A549 (cell line): ENCODE measurements at regions not wholly inside any gene's neighbourhood (a gene's known extent, or its start where the extent isn't known, plus 50 kb on each side); places are given as distances from the start of the nearest gene placed in this dataset.

Source experiments
- ATAC-seq, 2 experiments: fragments of 200-7000 bp in 1 of 2; fragments of >200 bp in 1 of 2; cut with Nextera tagmentation in 1 of 2; cut with Tn5 transposase in 1 of 2; 3 replicates each; pipeline versions ENCODE4 v1.8.0 to v1.9.1; 2018 to 2020; ENCODE audit warnings: mild to moderate bottlenecking in 1 of 2, moderate library complexity in 1 of 2
- CTCF ChIA-PET: fragments of 300-600 bp; sonication (Branson Sonifier 250); formaldehyde crosslinking; extraction: SDS; loops from one replicate; lab custom pipeline; 2021; ENCODE audit warnings: antibody characterized with exemption, inconsistent platforms; lab: Yijun Ruan, JAX
- POLR2A ChIA-PET: fragments of 350-600 bp; formaldehyde crosslinking; extraction: SDS; loops from one replicate; lab custom pipeline; 2021; ENCODE audit warnings: antibody characterized with exemption, inconsistent platforms; lab: Yijun Ruan, JAX
- DNase-seq, 2 experiments: peaks; one replicate each; pipeline versions ENCODE4 v3.0.0 to v3.0.0-alpha.2; 2011 to 2016; ENCODE audit warnings: low read depth in 1 of 2, low spot score in 1 of 2
- FAIRE-seq: peaks from 2 replicates; lab custom pipeline; 2011; peaks lifted over from hg19 to GRCh38; lab: Jason Lieb, UNC
- H3K27ac ChIP-seq, 2 experiments: fragments of >200 bp; sonication (Bioruptor Twin); formaldehyde crosslinking; 3 replicates each; pipeline ENCODE4 v1.5.1; 2016 to 2017
- H3K4me1 ChIP-seq: fragments of >200 bp; sonication (Bioruptor Twin); formaldehyde crosslinking; 3 replicates; pipeline ENCODE4 v1.6.1; 2016
- H3K4me2 ChIP-seq: fragments of >200 bp; sonication (Bioruptor Twin); formaldehyde crosslinking; 3 replicates; pipeline ENCODE4 v1.6.1; 2016
- H3K4me3 ChIP-seq: fragments of >200 bp; sonication (Bioruptor Twin); formaldehyde crosslinking; 3 replicates; pipeline ENCODE4 v1.5.1; 2016
- H3K9me3 ChIP-seq: fragments of >200 bp; sonication (Bioruptor Twin); formaldehyde crosslinking; 3 replicates; pipeline ENCODE4 v1.6.1; 2016
- CBX2 ChIP-seq: fragments of 200-600 bp; sonication (generic); IDR thresholded peaks from 2 replicates; pipeline ENCODE4 v1.6.1; 2016; ENCODE audit warnings: low read depth, mild to moderate bottlenecking, borderline replicate concordance
- CEBPB ChIP-seq, 2 experiments: fragments of >200 bp in 1 of 2; sonication (Bioruptor Twin) in 1 of 2; formaldehyde crosslinking in 1 of 2; IDR thresholded peaks; 2 replicates each; pipeline ENCODE4 v1.6.1; 2012 to 2016
- CHD4 ChIP-seq: fragments of 200-600 bp; sonication (generic); IDR thresholded peaks from 2 replicates; pipeline ENCODE4 v1.6.1; 2016; ENCODE audit warnings: antibody characterized with exemption, mild to moderate bottlenecking, borderline replicate concordance
- EHF ChIP-seq: fragments of 250-450 bp; sonication (Bioruptor Pico); IDR thresholded peaks from 2 replicates; pipeline ENCODE4 v1.5.0; 2020; ENCODE audit warnings: mild to moderate bottlenecking
- EHMT2 ChIP-seq: fragments of 200-600 bp; sonication (generic); IDR thresholded peaks from 2 replicates; pipeline ENCODE4 v1.6.1; 2016; ENCODE audit warnings: antibody characterized with exemption, low read depth, mild to moderate bottlenecking, moderate library complexity
- FOSL2 ChIP-seq, 2 experiments: fragments of 450-650 bp in 1 of 2; fragments of >200 bp in 1 of 2; sonication (Bioruptor Twin) in 1 of 2; formaldehyde crosslinking; IDR thresholded peaks; 2 replicates each; pipeline versions ENCODE4 v1.5.0 to v1.6.1; 2016 to 2020; ENCODE audit warnings: mild to moderate bottlenecking in 1 of 2, moderate library complexity in 1 of 2
- FOXS1 ChIP-seq: fragments of 250-450 bp; sonication (Bioruptor Pico); IDR thresholded peaks from 2 replicates; pipeline ENCODE4 v1.5.0; 2020; ENCODE audit warnings: mild to moderate bottlenecking, moderate library complexity
- HOXB13 ChIP-seq: fragments of 250-450 bp; sonication (Bioruptor Pico); IDR thresholded peaks from 2 replicates; pipeline ENCODE4 v1.5.0; 2020; ENCODE audit warnings: low read depth, mild to moderate bottlenecking, moderate library complexity
- HOXB5 ChIP-seq: fragments of 250-450 bp; sonication (Bioruptor Pico); IDR thresholded peaks from 2 replicates; pipeline ENCODE4 v1.5.0; 2020; ENCODE audit warnings: mild to moderate bottlenecking, moderate library complexity
- JUNB ChIP-seq: fragments of >200 bp; sonication (Bioruptor Twin); formaldehyde crosslinking; IDR thresholded peaks from 2 replicates; pipeline ENCODE4 v1.6.1; 2016
- KDM5A ChIP-seq: fragments of 200-600 bp; sonication (generic); IDR thresholded peaks from 2 replicates; pipeline ENCODE4 v1.6.1; 2016; ENCODE audit warnings: antibody characterized with exemption, mild to moderate bottlenecking
- MAFK ChIP-seq: fragments of 450-650 bp; IDR thresholded peaks from 2 replicates; pipeline ENCODE4 v1.6.1; 2014; ENCODE audit not compliant: partially characterized antibody
- NFE2L2 ChIP-seq: fragments of 150-350 bp; conservative IDR thresholded peaks from 2 replicates; pipeline ENCODE4 v1.6.1; 2014; ENCODE audit warnings: low read length
- POLR2A ChIP-seq: IDR thresholded peaks from 2 replicates; pipeline ENCODE4 v1.6.1; 2012; ENCODE audit warnings: mild to moderate bottlenecking, low read length
- RAD21 ChIP-seq, 2 experiments: fragments of >200 bp in 1 of 2; sonication (Bioruptor Twin) in 1 of 2; formaldehyde crosslinking in 1 of 2; IDR thresholded peaks in 1 of 2; conservative IDR thresholded peaks in 1 of 2; 2 replicates in 1 of 2; 3 replicates in 1 of 2; pipeline ENCODE4 v1.6.1; 2012 to 2018; ENCODE audit warnings: inconsistent platforms in 1 of 2
- RFX5 ChIP-seq: fragments of 450-650 bp; IDR thresholded peaks from 2 replicates; pipeline ENCODE4 v1.7.1; 2014; ENCODE audit warnings: antibody characterized with exemption, mild to moderate bottlenecking, moderate library complexity
- RNF2 ChIP-seq: fragments of 200-600 bp; sonication (generic); IDR thresholded peaks from 2 replicates; pipeline ENCODE4 v1.6.1; 2016; ENCODE audit warnings: low read depth, mild to moderate bottlenecking, antibody characterized with exemption, moderate library complexity, borderline replicate concordance
- SREBF2 ChIP-seq: fragments of 450-650 bp; IDR thresholded peaks from 2 replicates; pipeline ENCODE4 v1.6.1; 2014; ENCODE audit warnings: mild to moderate bottlenecking, moderate library complexity
- TFCP2L1 ChIP-seq: fragments of 250-450 bp; sonication (Bioruptor Pico); IDR thresholded peaks from 2 replicates; pipeline ENCODE4 v1.5.0; 2021; ENCODE audit warnings: mild to moderate bottlenecking
- TP53 ChIP-seq: fragments of 250-450 bp; sonication (Bioruptor Pico); IDR thresholded peaks from 2 replicates; pipeline ENCODE4 v1.5.0; 2021; ENCODE audit warnings: mild to moderate bottlenecking, moderate library complexity
- ZC3H11A ChIP-seq: fragments of 450-650 bp; IDR thresholded peaks from 2 replicates; pipeline ENCODE4 v1.6.1; 2014; ENCODE audit warnings: antibody characterized with exemption, mild to moderate bottlenecking
- ZFP36 ChIP-seq: fragments of 450-650 bp; IDR thresholded peaks from 2 replicates; pipeline ENCODE4 v1.6.1; 2014; ENCODE audit warnings: borderline replicate concordance; ENCODE audit not compliant: partially characterized antibody
- WGBS: methylation state at CpG from one replicate; pipeline ENCODE4 v1.1.6; 2017; ENCODE audit errors: missing lambda C conversion rate; 5-methylcytosine and 5-hydroxymethylcytosine counted together
- TF ChIP-seq, protein P1 (sequence below): fragments of 250-450 bp; sonication (Bioruptor Pico); IDR thresholded peaks from 2 replicates; pipeline ENCODE4 v1.5.0; 2021; ENCODE audit warnings: mild to moderate bottlenecking, moderate library complexity, borderline replicate concordance
- TF ChIP-seq, protein P2 (sequence below): fragments of >200 bp; sonication (Bioruptor Twin); formaldehyde crosslinking; IDR thresholded peaks from 3 replicates; pipeline ENCODE4 v1.6.1; 2016

DNA sequence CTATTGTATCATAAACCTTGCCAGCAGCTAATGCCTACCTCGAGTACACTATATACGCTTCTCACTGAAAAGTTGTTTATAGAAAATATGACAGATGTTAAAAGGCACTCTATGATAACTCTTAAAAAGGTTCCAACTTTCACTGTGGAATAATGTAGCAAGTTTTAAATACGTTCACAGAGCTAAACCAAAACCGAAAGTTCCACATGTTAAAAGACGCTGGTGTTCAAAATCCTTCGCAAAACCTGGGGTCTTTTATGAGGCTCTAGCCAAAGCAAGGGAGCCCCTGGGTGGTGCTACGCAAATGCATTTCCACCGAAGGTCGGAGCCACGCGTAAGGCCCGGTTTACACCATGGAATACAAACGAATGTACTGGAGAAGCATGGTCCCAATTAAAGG lies 103.7 kb upstream of the TENM3 start:
- Histone ChIP-seq H3K9me3 (no peaks in the 10 kb centered on the region), H3K4me2 (peak overlapping the region; percentile 45), H3K4me3 (no peak overlapping the region), H3K4me1 (no peaks in the 10 kb centered on the region), H3K27ac (no peak overlapping the region)
- ATAC-seq (no peak), FAIRE-seq (no peak), DNase-seq (no peak)
- ChIA-PET CTCF (no interaction called here), POLR2A (no interaction called here)
- 36% methylated on average over 13 of the region's 13 CpGs for WGBS
- no peak for TF ChIP-seq POLR2A
- no peak for TF ChIP-seq NFE2L2
- no peak for TF ChIP-seq FOXS1
- no peak for TF ChIP-seq ZC3H11A
- no peak for TF ChIP-seq JUNB

DNA sequence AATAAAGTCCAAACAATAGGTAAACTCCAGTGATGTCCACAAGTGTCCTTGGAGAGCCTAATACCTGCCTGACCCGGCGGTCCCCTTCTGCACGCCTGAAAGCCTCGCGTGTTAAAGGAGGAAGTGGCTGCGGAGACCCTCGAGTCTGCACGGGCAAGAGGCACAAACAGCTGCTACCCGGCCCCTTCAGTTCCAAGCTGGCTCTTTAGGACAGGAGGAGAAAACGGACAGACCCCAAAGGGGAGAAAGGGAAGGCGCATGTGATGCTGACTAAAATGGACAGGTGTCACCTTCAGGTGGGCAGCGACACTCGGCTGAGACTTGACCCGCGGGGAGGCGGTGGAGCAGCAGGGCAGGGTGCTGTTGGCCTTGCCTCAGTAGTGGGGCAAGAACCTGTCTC lies 102.7 kb upstream of the TENM3 start:
- no peak for DNase-seq
- no peak for FAIRE-seq
- Histone ChIP-seq H3K4me3 (no peak overlapping the region), H3K4me2 (no peak overlapping the region), H3K9me3 (no peaks in the 10 kb centered on the region), H3K4me1 (no peaks in the 10 kb centered on the region), H3K27ac (no peak overlapping the region)
- CTCF ChIA-PET, result no interaction called here
- WGBS, result 80% methylated on average over 15 of the region's 16 CpGs
- no peak for ATAC-seq
- TF ChIP-seq ZFP36, result no peak
- TF ChIP-seq EHMT2, result no peak
- no peak for TF ChIP-seq TFCP2L1 (CRISPR knock-in tag)
- TF ChIP-seq HOXB5 (CRISPR knock-in tag), result no peak
- no peak for TF ChIP-seq CEBPB (IDR thresholded peaks at IDR 0.05)
- no peak for TF ChIP-seq MAFK
- TF ChIP-seq CBX2, result no peak
- TF ChIP-seq, protein P1, sequence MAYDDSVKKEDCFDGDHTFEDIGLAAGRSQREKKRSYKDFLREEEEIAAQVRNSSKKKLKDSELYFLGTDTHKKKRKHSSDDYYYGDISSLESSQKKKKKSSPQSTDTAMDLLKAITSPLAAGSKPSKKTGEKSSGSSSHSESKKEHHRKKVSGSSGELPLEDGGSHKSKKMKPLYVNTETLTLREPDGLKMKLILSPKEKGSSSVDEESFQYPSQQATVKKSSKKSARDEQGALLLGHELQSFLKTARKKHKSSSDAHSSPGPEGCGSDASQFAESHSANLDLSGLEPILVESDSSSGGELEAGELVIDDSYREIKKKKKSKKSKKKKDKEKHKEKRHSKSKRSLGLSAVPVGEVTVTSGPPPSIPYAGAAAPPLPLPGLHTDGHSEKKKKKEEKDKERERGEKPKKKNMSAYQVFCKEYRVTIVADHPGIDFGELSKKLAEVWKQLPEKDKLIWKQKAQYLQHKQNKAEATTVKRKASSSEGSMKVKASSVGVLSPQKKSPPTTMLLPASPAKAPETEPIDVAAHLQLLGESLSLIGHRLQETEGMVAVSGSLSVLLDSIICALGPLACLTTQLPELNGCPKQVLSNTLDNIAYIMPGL (CRISPR knock-in tag), result no peak
- TF ChIP-seq RNF2, result no peak
- no peak for TF ChIP-seq RFX5
- TF ChIP-seq HOXB13 (CRISPR knock-in tag), result no peak
- TF ChIP-seq FOSL2 (IDR thresholded peaks at IDR 0.05), result no peak
- TF ChIP-seq FOSL2 (CRISPR knock-in tag; IDR thresholded peaks at IDR 0.05), result no peak
- TF ChIP-seq JUNB, result no peak
- no peak for TF ChIP-seq KDM5A
- no peak for TF ChIP-seq RAD21 (conservative IDR thresholded peaks at IDR 0.05 in 1 of 2, IDR thresholded peaks at IDR 0.05 in 1 of 2)
- TF ChIP-seq SREBF2, result no peak
- POLR2A ChIA-PET, result no interaction called here

DNA sequence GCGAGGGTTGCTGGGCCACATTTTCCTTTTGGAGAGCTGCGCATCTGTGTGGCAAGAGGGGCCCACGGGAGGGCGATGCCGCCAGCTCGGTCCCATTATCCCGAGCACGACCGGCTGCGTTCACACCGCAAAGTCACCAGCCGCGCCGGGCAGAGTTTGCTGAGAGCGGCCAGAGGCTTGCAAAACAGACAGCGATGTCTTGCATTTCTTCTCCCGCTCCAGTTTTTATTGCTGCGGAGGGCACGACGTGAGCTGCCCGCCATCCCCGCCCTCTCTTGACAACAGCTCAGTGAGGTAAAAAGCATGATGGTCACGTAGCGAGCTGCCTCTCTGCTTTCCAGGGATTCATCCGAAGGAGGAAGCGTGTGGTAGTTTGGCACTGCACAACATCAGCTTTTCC lies 102.1 kb upstream of the TENM3 start:
- no peak for FAIRE-seq
- ATAC-seq, result no peak
- DNase-seq, result no peak
- ChIA-PET CTCF (interaction anchor here (0.6 kb wide), 1 partner anchor 11 kb away, joined by 3 read pairs; no protein-coding TSS in a partner anchor), POLR2A (interaction anchor here (0.5 kb wide), 1 partner anchor 33 kb away, joined by 5 read pairs; no protein-coding TSS in a partner anchor)
- H3K4me1 ChIP-seq, result no peaks in the 10 kb centered on the region
- H3K9me3 ChIP-seq, result no peaks in the 10 kb centered on the region
- TF ChIP-seq EHF, result no peak
- no peak for TF ChIP-seq TP53 (CRISPR knock-in tag)
- TF ChIP-seq, protein P2, sequence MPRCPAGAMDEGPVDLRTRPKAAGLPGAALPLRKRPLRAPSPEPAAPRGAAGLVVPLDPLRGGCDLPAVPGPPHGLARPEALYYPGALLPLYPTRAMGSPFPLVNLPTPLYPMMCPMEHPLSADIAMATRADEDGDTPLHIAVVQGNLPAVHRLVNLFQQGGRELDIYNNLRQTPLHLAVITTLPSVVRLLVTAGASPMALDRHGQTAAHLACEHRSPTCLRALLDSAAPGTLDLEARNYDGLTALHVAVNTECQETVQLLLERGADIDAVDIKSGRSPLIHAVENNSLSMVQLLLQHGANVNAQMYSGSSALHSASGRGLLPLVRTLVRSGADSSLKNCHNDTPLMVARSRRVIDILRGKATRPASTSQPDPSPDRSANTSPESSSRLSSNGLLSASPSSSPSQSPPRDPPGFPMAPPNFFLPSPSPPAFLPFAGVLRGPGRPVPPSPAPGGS, result no peak
- TF ChIP-seq CHD4, result no peak
- WGBS, result 93% methylated on average over 3 of the region's 26 CpGs
- H3K4me3 ChIP-seq, result no peak overlapping the region
- no peak overlapping the region for H3K4me2 ChIP-seq
- H3K27ac ChIP-seq, result no peak overlapping the region
